RWPE2 (cell line): ENCODE measurements at regions not wholly inside any gene's neighbourhood (a gene's known extent, or its start where the extent isn't known, plus 50 kb on each side); places are given as distances from the start of the nearest gene placed in this dataset.

Experiments used
- ATAC-seq: fragments of 200-7000 bp; cut with Tn5 transposase; 3 replicates; pipeline ENCODE4 v1.9.1; 2021; ENCODE audit warnings: low read depth
- DNase-seq: peaks from one replicate; pipeline ENCODE4 v3.0.0-alpha.2; 2020; ENCODE audit warnings: low spot score
- H3K27ac ChIP-seq: fragments of 450-650 bp; 2 replicates; pipeline ENCODE4 v1.5.1; 2017; ENCODE audit warnings: mild to moderate bottlenecking; ENCODE audit not compliant: poor library complexity, severe bottlenecking
- H3K27me3 ChIP-seq: fragments of 250-450 bp; sonication (Bioruptor Pico); 2 replicates; pipeline ENCODE4 v1.5.1; 2021; ENCODE audit warnings: mild to moderate bottlenecking, moderate library complexity; ENCODE audit not compliant: insufficient read depth, poor library complexity, severe bottlenecking
- H3K36me3 ChIP-seq: fragments of 250-450 bp; sonication (Bioruptor Pico); 2 replicates; pipeline ENCODE4 v1.5.1; 2020; ENCODE audit warnings: low read depth, mild to moderate bottlenecking, moderate library complexity
- H3K4me1 ChIP-seq: fragments of 250-450 bp; sonication (Bioruptor Pico); 2 replicates; pipeline ENCODE4 v1.5.1; 2021; ENCODE audit warnings: mild to moderate bottlenecking, moderate library complexity; ENCODE audit not compliant: insufficient read depth, poor library complexity, severe bottlenecking
- H3K4me3 ChIP-seq: fragments of 250-450 bp; sonication (Bioruptor Pico); 2 replicates; pipeline ENCODE4 v1.5.1; 2021; ENCODE audit warnings: mild to moderate bottlenecking, moderate library complexity; ENCODE audit not compliant: severe bottlenecking
- H3K9me3 ChIP-seq: fragments of 250-450 bp; sonication (Bioruptor Pico); 2 replicates; pipeline ENCODE4 v1.5.1; 2021; ENCODE audit warnings: mild to moderate bottlenecking, moderate library complexity; ENCODE audit not compliant: severe bottlenecking
- CTCF ChIP-seq: fragments of 450-650 bp; IDR thresholded peaks from one replicate; pipeline ENCODE4 v1.5.1; 2017; ENCODE audit warnings: mild to moderate bottlenecking, moderate library complexity; ENCODE audit not compliant: poor library complexity, severe bottlenecking

- H3K4me3 ChIP-seq: no peak overlapping the region
- no peaks in the 10 kb centered on the region for H3K9me3 ChIP-seq
- no peaks in the 10 kb centered on the region for H3K36me3 ChIP-seq
- no peak for DNase-seq
- no peaks in the 10 kb centered on the region for H3K4me1 ChIP-seq
- TF ChIP-seq CTCF: no peak
- no peak for ATAC-seq
- no peaks in the 10 kb centered on the region for H3K27me3 ChIP-seq
- H3K27ac ChIP-seq: no peak overlapping the region
Observed at GRCh38 chr2:37443082-37443481, 98.7 kb downstream of the QPCT start.

- TF ChIP-seq CTCF: no peak
- DNase-seq (no peak), ATAC-seq (no peak)
- Histone ChIP-seq H3K9me3 (no peaks in the 10 kb centered on the region), H3K36me3 (no peaks in the 10 kb centered on the region), H3K27ac (no peak overlapping the region), H3K4me3 (no peak overlapping the region), H3K27me3 (no peaks in the 10 kb centered on the region), H3K4me1 (no peaks in the 10 kb centered on the region)
Observed at GRCh38 chr2:37447446-37447845, 103.0 kb downstream of the QPCT start.

GRCh38 chr2:37448342-37449120, 104.1 kb downstream of the QPCT start:
- H3K27me3 ChIP-seq: no peaks in the 10 kb centered on the region
- no peaks in the 10 kb centered on the region for H3K4me1 ChIP-seq
- no peaks in the 10 kb centered on the region for H3K9me3 ChIP-seq
- no peak overlapping the region for H3K4me3 ChIP-seq
- ATAC-seq: no peak
- no peak for TF ChIP-seq CTCF
- no peak for DNase-seq
- no peaks in the 10 kb centered on the region for H3K36me3 ChIP-seq
- no peak overlapping the region for H3K27ac ChIP-seq

- no peaks in the 10 kb centered on the region for H3K36me3 ChIP-seq
- ATAC-seq (no peak), DNase-seq (no peak)
- no peak overlapping the region for H3K4me3 ChIP-seq
- H3K9me3 ChIP-seq: no peaks in the 10 kb centered on the region
- H3K27me3 ChIP-seq: no peaks in the 10 kb centered on the region
- H3K4me1 ChIP-seq: peaks cover 3% of the 10 kb centered on the region
- no peak overlapping the region for H3K27ac ChIP-seq
- no peak for TF ChIP-seq CTCF
Observed at GRCh38 chr2:37449761-37450296, 105.4 kb downstream of the QPCT start.

- ATAC-seq (no peak), DNase-seq (no peak)
- Histone ChIP-seq H3K27me3 (no peaks in the 10 kb centered on the region), H3K4me1 (peaks cover 8% of the 10 kb centered on the region), H3K27ac (no peak overlapping the region), H3K9me3 (no peaks in the 10 kb centered on the region), H3K36me3 (no peaks in the 10 kb centered on the region), H3K4me3 (no peak overlapping the region)
- no peak for TF ChIP-seq CTCF
Observed at GRCh38 chr2:37453027-37453426, 108.6 kb downstream of the QPCT start.
